ENCODE measurements at regions not wholly inside any gene's neighbourhood (a gene's known extent, or its start where the extent isn't known, plus 50 kb on each side); places are given as distances from the start of the nearest gene placed in this dataset.

- TF ChIP-seq CHD7 (IDR thresholded peaks at IDR 0.05; ENCODE audit: insufficient replicate concordance, low read length), result no peak
- TF ChIP-seq CTBP2 (IDR thresholded peaks at IDR 0.05; ENCODE audit: borderline replicate concordance, insufficient read depth, insufficient read length, low read length), result no peak
Measured at GRCh38 chr14:99344051-99344758, 72.2 kb upstream of the BCL11B start (continued).
